ENCODE measurements at regions not wholly inside any gene's neighbourhood (a gene's known extent, or its start where the extent isn't known, plus 50 kb on each side); places are given as distances from the start of the nearest gene placed in this dataset.

- TF ChIP-seq CTCF (IDR thresholded peaks at IDR 0.05; ENCODE audit: control insufficient read depth, extremely low read depth, insufficient read depth): no peak
- no peak for DNase-seq (ENCODE audit: low read depth)
- no peak overlapping the region for H3K4me3 ChIP-seq (ENCODE audit: low read depth, low read length)
Measured at GRCh38 chr18:71919211-71919610, 624.9 kb downstream of the CBLN2 start.

- no peak for TF ChIP-seq CTCF (IDR thresholded peaks at IDR 0.05; ENCODE audit: control insufficient read depth, extremely low read depth, insufficient read depth)
- DNase-seq (ENCODE audit: low read depth): no peak
- H3K4me3 ChIP-seq (ENCODE audit: low read depth, low read length): no peak overlapping the region
Measured at GRCh38 chr18:71913641-71914040, 630.5 kb downstream of the CBLN2 start.

- no peak overlapping the region for H3K4me3 ChIP-seq (ENCODE audit: low read depth, low read length)
- no peak for TF ChIP-seq CTCF (IDR thresholded peaks at IDR 0.05; ENCODE audit: control insufficient read depth, extremely low read depth, insufficient read depth)
Measured at GRCh38 chr18:71902482-71902881, 641.7 kb downstream of the CBLN2 start.

GRCh38 chr18:71899707-71900472, 644.3 kb downstream of the CBLN2 start:
- DNase-seq (ENCODE audit: low read depth): no peak
- no peak for TF ChIP-seq CTCF (IDR thresholded peaks at IDR 0.05; ENCODE audit: control insufficient read depth, extremely low read depth, insufficient read depth)
- H3K4me3 ChIP-seq (ENCODE audit: low read depth, low read length): no peak overlapping the region

More at GRCh38 chr18:71902482-71902881, 641.7 kb downstream of the CBLN2 start:
- no peak for DNase-seq (ENCODE audit: low read depth)

GRCh38 chr18:71899183-71899582, 645.0 kb downstream of the CBLN2 start:
- TF ChIP-seq CTCF (IDR thresholded peaks at IDR 0.05; ENCODE audit: control insufficient read depth, extremely low read depth, insufficient read depth): no peak
- no peak for DNase-seq (ENCODE audit: low read depth)
- H3K4me3 ChIP-seq (ENCODE audit: low read depth, low read length): no peak overlapping the region

GRCh38 chr18:71887509-71887908, 656.6 kb downstream of the CBLN2 start:
- no peak overlapping the region for H3K4me3 ChIP-seq (ENCODE audit: low read depth, low read length)
- no peak for DNase-seq (ENCODE audit: low read depth)
- no peak for TF ChIP-seq CTCF (IDR thresholded peaks at IDR 0.05; ENCODE audit: control insufficient read depth, extremely low read depth, insufficient read depth)

GRCh38 chr18:71878226-71878625, 665.9 kb downstream of the CBLN2 start:
- no peak for DNase-seq (ENCODE audit: low read depth)
- TF ChIP-seq CTCF (IDR thresholded peaks at IDR 0.05; ENCODE audit: control insufficient read depth, extremely low read depth, insufficient read depth): no peak
- no peak overlapping the region for H3K4me3 ChIP-seq (ENCODE audit: low read depth, low read length)
